ENCODE measurements at regions not wholly inside any gene's neighbourhood (a gene's known extent, or its start where the extent isn't known, plus 50 kb on each side); places are given as distances from the start of the nearest gene placed in this dataset.

GRCh38 chr4:178838776-178839175 is 1396.5 kb upstream of the AGA start:
- CTCF ChIA-PET (ENCODE audit: low intra/inter-chr PET ratio, low total read pairs) = no interaction called here
- no peaks in the 10 kb centered on the region for H4K20me1 ChIP-seq (ENCODE audit: insufficient read depth, low read length)
- H3K4me2 ChIP-seq (ENCODE audit: low read depth, low read length) = no peak overlapping the region
- H3K9ac ChIP-seq (ENCODE audit: insufficient read depth, low read depth, low read length) = no peak overlapping the region
- no peak for TF ChIP-seq MEIS2 (CRISPR knock-in tag; IDR thresholded peaks at IDR 0.05)
- no peak for TF ChIP-seq ZNF687 (CRISPR knock-in tag; IDR thresholded peaks at IDR 0.05)
- TF ChIP-seq CAMTA2 (CRISPR knock-in tag; IDR thresholded peaks at IDR 0.05; ENCODE audit: borderline replicate concordance) = no peak
- no peak for TF ChIP-seq ZNF10 (CRISPR knock-in tag; IDR thresholded peaks at IDR 0.05; ENCODE audit: borderline replicate concordance, low read depth)
- no peak for TF ChIP-seq SP4 (CRISPR knock-in tag; IDR thresholded peaks at IDR 0.05)
- TF ChIP-seq SRSF4 (IDR thresholded peaks at IDR 0.05; ENCODE audit: low read depth, low read length, poor library complexity, severe bottlenecking) = no peak
- TF ChIP-seq POLR2A (IDR thresholded peaks at IDR 0.05; ENCODE audit: insufficient read depth in 1 of 2, low read depth in 2 of 2, low read length in 2 of 2) = no peak
- TF ChIP-seq SRY (CRISPR knock-in tag; IDR thresholded peaks at IDR 0.05) = no peak
- TF ChIP-seq ZNF777 (CRISPR knock-in tag; IDR thresholded peaks at IDR 0.05) = no peak
- TF ChIP-seq ZNF792 (CRISPR knock-in tag; IDR thresholded peaks at IDR 0.05) = no peak
- TF ChIP-seq MTF2 (CRISPR knock-in tag; IDR thresholded peaks at IDR 0.05; ENCODE audit: borderline replicate concordance) = no peak
- TF ChIP-seq JUN (CRISPR knock-in tag; IDR thresholded peaks at IDR 0.05) = no peak
- TF ChIP-seq ZKSCAN8 (CRISPR knock-in tag; IDR thresholded peaks at IDR 0.05; ENCODE audit: borderline replicate concordance) = no peak
- POLR2A ChIA-PET = no interaction called here
- FAIRE-seq (no peak), ATAC-seq (no peak), DNase-seq (ENCODE audit: low spot score) (no peak)
- no peak overlapping the region for H2AFZ ChIP-seq (ENCODE audit: low read length)
- BruUV-seq (replicated peaks) = no TSS peak
- no peaks in the 10 kb centered on the region for H3K79me2 ChIP-seq (ENCODE audit: insufficient read depth, low read length)
- peaks cover 10% of the 10 kb centered on the region; the same call in 1 of the 2 replicates for H3K9me3 ChIP-seq (ENCODE audit: low read length)
- no peaks in the 10 kb centered on the region for H3K4me1 ChIP-seq (ENCODE audit: insufficient read depth, low read length)
- no peaks in the 10 kb centered on the region for H3K36me3 ChIP-seq (replicated peaks in 1 of 2; ENCODE audit: control insufficient read depth in 1 of 2, insufficient read depth in 2 of 2, low read length in 2 of 2)
- in situ Hi-C loops (cut with HindIII; ENCODE audit: extremely low pct_ligation_motif_present, low pct_unique_long_range_greater_than_20kb) (no loop called here), intact Hi-C loops (cut with micrococcal nuclease; ENCODE audit: unreplicated experiment) (no loop called here)
- no peak overlapping the region for H3K27ac ChIP-seq (ENCODE audit: extremely low read length, insufficient read depth, low read length)
- H3K27me3 ChIP-seq (ENCODE audit: control insufficient read depth in 1 of 2, insufficient read depth in 2 of 2, low read length in 2 of 2) = no peaks in the 10 kb centered on the region
- WGBS (ENCODE audit: low lambda C conversion rate) = 17% methylated on average over 2 of the region's 2 CpGs
- H3K4me3 ChIP-seq (replicated peaks in 1 of 3; ENCODE audit: insufficient read depth in 1 of 3, low read depth in 2 of 3, low read length in 3 of 3) = no peak overlapping the region

Data from HepG2 (cell line).